ENCODE measurements at regions not wholly inside any gene's neighbourhood (a gene's known extent, or its start where the extent isn't known, plus 50 kb on each side); places are given as distances from the start of the nearest gene placed in this dataset.

DNA sequence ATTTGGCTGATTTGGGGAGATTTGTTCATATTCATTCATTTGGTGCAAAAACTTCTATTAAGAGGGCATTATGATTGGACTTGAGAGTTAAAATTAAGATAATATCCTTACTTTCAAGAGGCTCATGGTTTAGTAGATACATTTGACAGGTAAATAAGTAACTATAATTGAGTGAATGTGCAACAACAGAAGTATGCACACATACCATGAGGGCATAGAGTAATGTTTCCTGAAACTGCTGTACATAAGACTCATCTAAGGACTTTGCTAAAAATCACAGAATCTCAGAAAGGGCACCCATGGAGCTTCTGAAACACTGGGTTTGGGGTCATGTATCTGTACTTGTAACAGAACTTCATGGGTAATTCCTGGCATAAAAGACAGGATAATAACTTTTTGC lies 70.1 kb upstream of the PPP2R2B start (continued):
- TF ChIP-seq, protein P1, sequence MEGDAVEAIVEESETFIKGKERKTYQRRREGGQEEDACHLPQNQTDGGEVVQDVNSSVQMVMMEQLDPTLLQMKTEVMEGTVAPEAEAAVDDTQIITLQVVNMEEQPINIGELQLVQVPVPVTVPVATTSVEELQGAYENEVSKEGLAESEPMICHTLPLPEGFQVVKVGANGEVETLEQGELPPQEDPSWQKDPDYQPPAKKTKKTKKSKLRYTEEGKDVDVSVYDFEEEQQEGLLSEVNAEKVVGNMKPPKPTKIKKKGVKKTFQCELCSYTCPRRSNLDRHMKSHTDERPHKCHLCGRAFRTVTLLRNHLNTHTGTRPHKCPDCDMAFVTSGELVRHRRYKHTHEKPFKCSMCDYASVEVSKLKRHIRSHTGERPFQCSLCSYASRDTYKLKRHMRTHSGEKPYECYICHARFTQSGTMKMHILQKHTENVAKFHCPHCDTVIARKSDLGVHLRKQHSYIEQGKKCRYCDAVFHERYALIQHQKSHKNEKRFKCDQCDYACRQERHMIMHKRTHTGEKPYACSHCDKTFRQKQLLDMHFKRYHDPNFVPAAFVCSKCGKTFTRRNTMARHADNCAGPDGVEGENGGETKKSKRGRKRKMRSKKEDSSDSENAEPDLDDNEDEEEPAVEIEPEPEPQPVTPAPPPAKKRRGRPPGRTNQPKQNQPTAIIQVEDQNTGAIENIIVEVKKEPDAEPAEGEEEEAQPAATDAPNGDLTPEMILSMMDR (IDR thresholded peaks at IDR 0.05 in 2 of 3, conservative IDR thresholded peaks at IDR 0.05 in 1 of 3; ENCODE audit: borderline replicate concordance in 1 of 3, insufficient read depth in 1 of 3, low read depth in 2 of 3, low read length in 2 of 3): no peak
- no peak for TF ChIP-seq CBX3 (IDR thresholded peaks at IDR 0.05; ENCODE audit: low read depth)
- TF ChIP-seq ZFX (IDR thresholded peaks at IDR 0.05): no peak
- no peak for TF ChIP-seq POLR2A (IDR thresholded peaks at IDR 0.05; ENCODE audit: borderline replicate concordance, extremely low read depth, insufficient read depth, insufficient read length)
- TF ChIP-seq ELF1 (IDR thresholded peaks at IDR 0.05; ENCODE audit: borderline replicate concordance, low read depth): no peak
- no peak for TF ChIP-seq TCF7L2 (IDR thresholded peaks at IDR 0.05; ENCODE audit: borderline replicate concordance, extremely low read depth, insufficient read depth, insufficient read length)
- TF ChIP-seq SIN3A (IDR thresholded peaks at IDR 0.05; ENCODE audit: low read depth): no peak
- TF ChIP-seq EZH2 (IDR thresholded peaks at IDR 0.05): no peak
- no peak for TF ChIP-seq RAD21 (IDR thresholded peaks at IDR 0.05; ENCODE audit: low read depth)

DNA sequence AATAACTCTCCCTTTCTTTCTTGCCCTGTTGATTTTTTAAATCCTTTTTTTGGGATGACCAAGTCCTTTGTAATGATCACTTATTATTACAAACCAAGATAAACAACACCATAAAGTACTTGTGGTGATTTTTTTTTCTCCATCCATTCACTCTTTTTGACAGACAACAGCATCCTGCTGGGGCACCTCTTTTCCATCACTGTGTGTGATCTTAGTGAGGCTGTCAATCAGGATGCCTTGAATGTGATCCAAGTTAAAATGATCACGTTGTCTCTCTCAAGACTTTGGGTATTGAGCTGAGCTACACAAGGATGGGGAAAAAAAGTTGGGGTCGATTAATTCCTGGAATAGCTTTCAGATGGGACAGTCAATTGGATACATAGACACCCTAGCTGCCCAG lies 73.6 kb upstream of the PPP2R2B start:
- no peaks in the 10 kb centered on the region for H3K36me3 ChIP-seq (ENCODE audit: control insufficient read depth in 1 of 2, insufficient read depth in 2 of 2, low read length in 2 of 2)
- H3K79me2 ChIP-seq (ENCODE audit: insufficient read depth, low read length): no peaks in the 10 kb centered on the region
- intact Hi-C loops (cut with micrococcal nuclease): no loop called here
- no peak overlapping the region for H3K4me2 ChIP-seq (ENCODE audit: low read length)
- H3K27ac ChIP-seq (ENCODE audit: low read depth, low read length): no peak overlapping the region
- H3K9me2 ChIP-seq (ENCODE audit: insufficient read depth): no peaks in the 10 kb centered on the region
- ATAC-seq (no peak), DNase-seq (ENCODE audit: low read depth, low spot score) (no peak)
- CTCF ChIA-PET: no interaction called here
- H4K20me1 ChIP-seq (ENCODE audit: insufficient read depth): no peaks in the 10 kb centered on the region
- RAD21 ChIA-PET (ENCODE audit: low non-redundant PET in 1 of 2, low total read pairs in 2 of 2, uncharacterized antibody in 2 of 2, unreplicated experiment in 2 of 2): no interaction called here
- no peak overlapping the region for H3K9ac ChIP-seq (ENCODE audit: low read length)
- no peaks in the 10 kb centered on the region for H3K9me3 ChIP-seq (ENCODE audit: control insufficient read depth in 1 of 2, insufficient read depth in 1 of 2, low read depth in 1 of 2, low read length in 2 of 2)
- POLR2A ChIA-PET: no interaction called here
- no peak overlapping the region for H3K4me3 ChIP-seq (replicated peaks in 1 of 2; ENCODE audit: low read depth in 1 of 2, low read length in 2 of 2)
- no peaks in the 10 kb centered on the region for H3K4me1 ChIP-seq (ENCODE audit: control insufficient read depth in 1 of 2, insufficient read depth in 2 of 2, low read length in 2 of 2)
- no peak overlapping the region for H2AFZ ChIP-seq (ENCODE audit: low read depth, low read length, poor library complexity, severe bottlenecking)
- peaks cover 8% of the 10 kb centered on the region; the same call in 1 of the 2 replicates for H3K27me3 ChIP-seq (ENCODE audit: insufficient read depth, low read length)
- BruUV-seq (replicated peaks): no TSS peak
- TF ChIP-seq, protein P2, sequence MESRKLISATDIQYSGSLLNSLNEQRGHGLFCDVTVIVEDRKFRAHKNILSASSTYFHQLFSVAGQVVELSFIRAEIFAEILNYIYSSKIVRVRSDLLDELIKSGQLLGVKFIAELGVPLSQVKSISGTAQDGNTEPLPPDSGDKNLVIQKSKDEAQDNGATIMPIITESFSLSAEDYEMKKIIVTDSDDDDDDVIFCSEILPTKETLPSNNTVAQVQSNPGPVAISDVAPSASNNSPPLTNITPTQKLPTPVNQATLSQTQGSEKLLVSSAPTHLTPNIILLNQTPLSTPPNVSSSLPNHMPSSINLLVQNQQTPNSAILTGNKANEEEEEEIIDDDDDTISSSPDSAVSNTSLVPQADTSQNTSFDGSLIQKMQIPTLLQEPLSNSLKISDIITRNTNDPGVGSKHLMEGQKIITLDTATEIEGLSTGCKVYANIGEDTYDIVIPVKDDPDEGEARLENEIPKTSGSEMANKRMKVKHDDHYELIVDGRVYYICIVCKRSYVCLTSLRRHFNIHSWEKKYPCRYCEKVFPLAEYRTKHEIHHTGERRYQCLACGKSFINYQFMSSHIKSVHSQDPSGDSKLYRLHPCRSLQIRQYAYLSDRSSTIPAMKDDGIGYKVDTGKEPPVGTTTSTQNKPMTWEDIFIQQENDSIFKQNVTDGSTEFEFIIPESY (IDR thresholded peaks at IDR 0.05; ENCODE audit: extremely low read depth, insufficient replicate concordance, low read length): no peak
- TF ChIP-seq, protein P1 (IDR thresholded peaks at IDR 0.05 in 2 of 3, conservative IDR thresholded peaks at IDR 0.05 in 1 of 3; ENCODE audit: borderline replicate concordance in 1 of 3, insufficient read depth in 1 of 3, low read depth in 2 of 3, low read length in 2 of 3): no peak
- TF ChIP-seq, protein P3, sequence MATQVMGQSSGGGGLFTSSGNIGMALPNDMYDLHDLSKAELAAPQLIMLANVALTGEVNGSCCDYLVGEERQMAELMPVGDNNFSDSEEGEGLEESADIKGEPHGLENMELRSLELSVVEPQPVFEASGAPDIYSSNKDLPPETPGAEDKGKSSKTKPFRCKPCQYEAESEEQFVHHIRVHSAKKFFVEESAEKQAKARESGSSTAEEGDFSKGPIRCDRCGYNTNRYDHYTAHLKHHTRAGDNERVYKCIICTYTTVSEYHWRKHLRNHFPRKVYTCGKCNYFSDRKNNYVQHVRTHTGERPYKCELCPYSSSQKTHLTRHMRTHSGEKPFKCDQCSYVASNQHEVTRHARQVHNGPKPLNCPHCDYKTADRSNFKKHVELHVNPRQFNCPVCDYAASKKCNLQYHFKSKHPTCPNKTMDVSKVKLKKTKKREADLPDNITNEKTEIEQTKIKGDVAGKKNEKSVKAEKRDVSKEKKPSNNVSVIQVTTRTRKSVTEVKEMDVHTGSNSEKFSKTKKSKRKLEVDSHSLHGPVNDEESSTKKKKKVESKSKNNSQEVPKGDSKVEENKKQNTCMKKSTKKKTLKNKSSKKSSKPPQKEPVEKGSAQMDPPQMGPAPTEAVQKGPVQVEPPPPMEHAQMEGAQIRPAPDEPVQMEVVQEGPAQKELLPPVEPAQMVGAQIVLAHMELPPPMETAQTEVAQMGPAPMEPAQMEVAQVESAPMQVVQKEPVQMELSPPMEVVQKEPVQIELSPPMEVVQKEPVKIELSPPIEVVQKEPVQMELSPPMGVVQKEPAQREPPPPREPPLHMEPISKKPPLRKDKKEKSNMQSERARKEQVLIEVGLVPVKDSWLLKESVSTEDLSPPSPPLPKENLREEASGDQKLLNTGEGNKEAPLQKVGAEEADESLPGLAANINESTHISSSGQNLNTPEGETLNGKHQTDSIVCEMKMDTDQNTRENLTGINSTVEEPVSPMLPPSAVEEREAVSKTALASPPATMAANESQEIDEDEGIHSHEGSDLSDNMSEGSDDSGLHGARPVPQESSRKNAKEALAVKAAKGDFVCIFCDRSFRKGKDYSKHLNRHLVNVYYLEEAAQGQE (IDR thresholded peaks at IDR 0.05; ENCODE audit: low read depth): no peak
- TF ChIP-seq SRF (IDR thresholded peaks at IDR 0.05; ENCODE audit: low read depth): no peak
- TF ChIP-seq, protein P4, sequence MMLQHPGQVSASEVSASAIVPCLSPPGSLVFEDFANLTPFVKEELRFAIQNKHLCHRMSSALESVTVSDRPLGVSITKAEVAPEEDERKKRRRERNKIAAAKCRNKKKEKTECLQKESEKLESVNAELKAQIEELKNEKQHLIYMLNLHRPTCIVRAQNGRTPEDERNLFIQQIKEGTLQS (IDR thresholded peaks at IDR 0.05): no peak
- TF ChIP-seq RAD21 (IDR thresholded peaks at IDR 0.05; ENCODE audit: low read depth): no peak
- TF ChIP-seq, protein P5, sequence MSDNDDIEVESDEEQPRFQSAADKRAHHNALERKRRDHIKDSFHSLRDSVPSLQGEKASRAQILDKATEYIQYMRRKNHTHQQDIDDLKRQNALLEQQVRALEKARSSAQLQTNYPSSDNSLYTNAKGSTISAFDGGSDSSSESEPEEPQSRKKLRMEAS (IDR thresholded peaks at IDR 0.05): no peak
- no peak for TF ChIP-seq FOSL1 (IDR thresholded peaks at IDR 0.05; ENCODE audit: low read depth)
- no peak for TF ChIP-seq EGR1 (IDR thresholded peaks at IDR 0.05; ENCODE audit: low read depth)
